Heart left ventricle (tissue), 13 donors: ENCODE measurements at regions not wholly inside any gene's neighbourhood (a gene's known extent, or its start where the extent isn't known, plus 50 kb on each side); places are given as distances from the start of the nearest gene placed in this dataset.

Source experiments
- CTCF ChIP-seq, 12 donors: fragments of 200-600 bp; sonication (generic) in 4 of 12; IDR thresholded peaks; one replicate each; pipeline versions ENCODE4 v1.5.0 to v1.8.0; 2018 to 2022; ENCODE audit warnings: antibody characterized with exemption in 12 of 12, mild to moderate bottlenecking in 5 of 12
- POLR2A ChIP-seq, 2 donors: fragments of 450-650 bp; IDR thresholded peaks; one replicate each; pipeline ENCODE4 v1.6.1; 2017; ENCODE audit warnings: antibody characterized with exemption in 2 of 2, mild to moderate bottlenecking in 2 of 2, moderate library complexity in 2 of 2
- donor health status: ischemic (EF 13 %, LVEDD 7.1; RV severe dilation, severe dysfunction).
- donor health status: DM: no; HTN: yes; CAD: no.
- donor health status: DM: no; HTN: no; CAD: no.
- donor health status: ischemic (EF 25% LVEDD 6.9; RV normal size, moderate dysfunction).
- donor health status: ischemic (EF 25% LVEDD 5.7; RV mildly dilated, moderate dysfunction).
- donor health status: ischemic (EF 35%, LVEDD 5.7; RV mildly dilated, moderate dysfunction).
- donor health status: nonischemic (EF 11% LVEDD 7.7; RV severe dilation, severe dysfunction).
- donor health status: DM: yes; HTN: yes; CAD: no.
- donor health status: PGD.
- donor health status: ischemic (EF 29% LVEDD 5.4; RV normal size, mild dysfunction).
- donor health status: nonischemic (EF 23%, LVEDD 6.1; RV moderate dilation, normal function).

- no peak for TF ChIP-seq CTCF (IDR thresholded peaks at IDR 0.05)
- no peak for TF ChIP-seq POLR2A (IDR thresholded peaks at IDR 0.05)
These were observed 169.5 kb upstream of the STARD13 start for GRCh38 chr13:33454844-33455705.
